ENCODE measurements at regions not wholly inside any gene's neighbourhood (a gene's known extent, or its start where the extent isn't known, plus 50 kb on each side); places are given as distances from the start of the nearest gene placed in this dataset.

GRCh38 chr6:67663105-67663895, 971.8 kb upstream of the ADGRB3 start:
- TF ChIP-seq CTCF (IDR thresholded peaks at IDR 0.05; ENCODE audit: borderline replicate concordance, extremely low read depth, low read length, poor library complexity, severe bottlenecking) (no peak), EZH2 (IDR thresholded peaks at IDR 0.05; ENCODE audit: borderline replicate concordance, low read depth, low read length, severe bottlenecking) (no peak)
